Mesothelial cell of epicardium (in vitro differentiated cells): ENCODE measurements at regions not wholly inside any gene's neighbourhood (a gene's known extent, or its start where the extent isn't known, plus 50 kb on each side); places are given as distances from the start of the nearest gene placed in this dataset.

Source experiments
- DNase-seq, 2 experiments: peaks; one replicate each; pipeline ENCODE4 v3.0.0; 2021; ENCODE audit warnings: low spot score in 2 of 2; ENCODE audit not compliant: unreplicated experiment in 2 of 2
- H3K27ac Mint-ChIP-seq: 2 replicates; pipeline ENCODE4 v1.8.0; 2021; ENCODE audit warnings: mixed read lengths
- H3K27me3 Mint-ChIP-seq: 2 replicates; pipeline ENCODE4 v1.8.0; 2021; ENCODE audit warnings: low read depth, mixed read lengths
- H3K36me3 Mint-ChIP-seq: 2 replicates; pipeline ENCODE4 v1.8.0; 2021; ENCODE audit warnings: mixed read lengths
- H3K4me1 Mint-ChIP-seq: 2 replicates; pipeline ENCODE4 v1.8.0; 2021; ENCODE audit warnings: mixed read lengths
- H3K4me3 Mint-ChIP-seq: 2 replicates; pipeline ENCODE4 v1.8.0; 2021; ENCODE audit warnings: mild to moderate bottlenecking, moderate library complexity, mixed read lengths
- H3K9me3 Mint-ChIP-seq: 2 replicates; pipeline ENCODE4 v1.8.0; 2021; ENCODE audit warnings: mixed read lengths
- CTCF ChIP-seq: fragments of 200-600 bp; sonication (generic); IDR thresholded peaks from one replicate; pipeline ENCODE4 v1.5.0; 2021; ENCODE audit warnings: antibody characterized with exemption; ENCODE audit not compliant: unreplicated experiment

- Mint-ChIP-seq H3K27me3 (peaks cover 17% of the 10 kb centered on the region), H3K4me1 (no peaks in the 10 kb centered on the region), H3K36me3 (no peaks in the 10 kb centered on the region), H3K4me3 (no peak overlapping the region), H3K9me3 (no peaks in the 10 kb centered on the region), H3K27ac (no peak overlapping the region)
- TF ChIP-seq CTCF: no peak
- peak in 1 of 2 experiments; percentile 22 for DNase-seq
Observed at GRCh38 chr1:30045304-30046090, 677.9 kb downstream of the MATN1 start.

GRCh38 chr1:30044656-30045144 is 678.7 kb downstream of the MATN1 start:
- DNase-seq: peak in 1 of 2 experiments; percentile 34

GRCh38 chr1:30043731-30044408 is 679.5 kb downstream of the MATN1 start:
- Mint-ChIP-seq H3K4me3 (no peak overlapping the region), H3K9me3 (no peaks in the 10 kb centered on the region), H3K36me3 (no peaks in the 10 kb centered on the region), H3K27me3 (peaks cover 8% of the 10 kb centered on the region), H3K27ac (no peak overlapping the region), H3K4me1 (no peaks in the 10 kb centered on the region)
- peak in 1 of 2 experiments; percentile 17 for DNase-seq
- no peak for TF ChIP-seq CTCF

More at GRCh38 chr1:30044656-30045144, 678.7 kb downstream of the MATN1 start:
- Mint-ChIP-seq H3K9me3 (no peaks in the 10 kb centered on the region), H3K4me3 (no peak overlapping the region), H3K27ac (no peak overlapping the region), H3K4me1 (no peaks in the 10 kb centered on the region), H3K27me3 (peaks cover 10% of the 10 kb centered on the region), H3K36me3 (no peaks in the 10 kb centered on the region)
- no peak for TF ChIP-seq CTCF

GRCh38 chr1:30043256-30043655 is 680.1 kb downstream of the MATN1 start:
- no peaks in the 10 kb centered on the region for H3K4me1 Mint-ChIP-seq
- TF ChIP-seq CTCF: no peak
- no peaks in the 10 kb centered on the region for H3K9me3 Mint-ChIP-seq
- H3K27me3 Mint-ChIP-seq: peaks cover 6% of the 10 kb centered on the region
- DNase-seq: peak in 1 of 2 experiments; percentile 21
- no peak overlapping the region for H3K4me3 Mint-ChIP-seq
- H3K36me3 Mint-ChIP-seq: no peaks in the 10 kb centered on the region
- no peak overlapping the region for H3K27ac Mint-ChIP-seq

GRCh38 chr1:30042438-30043147 is 680.8 kb downstream of the MATN1 start:
- Mint-ChIP-seq H3K27ac (no peak overlapping the region), H3K36me3 (no peaks in the 10 kb centered on the region), H3K4me1 (no peaks in the 10 kb centered on the region), H3K27me3 (peaks cover 6% of the 10 kb centered on the region), H3K9me3 (no peaks in the 10 kb centered on the region), H3K4me3 (no peak overlapping the region)
- TF ChIP-seq CTCF: no peak
- peak in 1 of 2 experiments; percentile 7 for DNase-seq
